Caki2 (cell line): ENCODE measurements at regions not wholly inside any gene's neighbourhood (a gene's known extent, or its start where the extent isn't known, plus 50 kb on each side); places are given as distances from the start of the nearest gene placed in this dataset.

Experiments
- DNase-seq: peaks from one replicate; pipeline ENCODE4 v3.0.0-alpha.2; 2015; ENCODE audit warnings: low read depth
- in situ Hi-C: cut with HindIII; loops from 2 replicates; pipeline ENCODE4 v1.10.0; 2016; ENCODE audit warnings: low sequenced_read_pairs, low pct_unique_long_range_greater_than_20kb, mixed read lengths

DNA sequence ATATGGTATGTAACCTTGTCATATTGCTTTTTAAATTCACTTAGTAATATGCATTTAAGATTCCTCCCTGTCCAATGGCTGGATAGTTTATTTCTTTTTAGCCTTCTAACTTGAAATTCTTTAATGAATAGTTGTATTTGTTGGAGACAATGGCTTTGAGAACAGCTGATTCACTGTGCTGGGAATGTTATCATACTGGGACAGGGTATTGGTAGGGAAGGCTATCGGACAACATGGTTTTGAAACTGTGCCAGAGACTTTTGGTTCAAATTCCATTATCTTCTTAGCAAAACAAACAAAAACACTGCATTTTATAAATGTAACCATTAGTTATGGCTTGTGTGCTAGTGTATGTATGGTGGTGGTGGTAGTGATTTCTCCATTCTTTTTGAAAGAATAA is 517.1 kb upstream of the ANKRD30A start:
- no peak for DNase-seq
- in situ Hi-C loops = no loop called here

GRCh38 chr10:36606234-36606839 is 519.1 kb upstream of the ANKRD30A start:
- DNase-seq = no peak
- in situ Hi-C loops = no loop called here

- DNase-seq = no peak
- in situ Hi-C loops = no loop called here
Observed at GRCh38 chr10:36604316-36604715, 521.1 kb upstream of the ANKRD30A start.

DNA sequence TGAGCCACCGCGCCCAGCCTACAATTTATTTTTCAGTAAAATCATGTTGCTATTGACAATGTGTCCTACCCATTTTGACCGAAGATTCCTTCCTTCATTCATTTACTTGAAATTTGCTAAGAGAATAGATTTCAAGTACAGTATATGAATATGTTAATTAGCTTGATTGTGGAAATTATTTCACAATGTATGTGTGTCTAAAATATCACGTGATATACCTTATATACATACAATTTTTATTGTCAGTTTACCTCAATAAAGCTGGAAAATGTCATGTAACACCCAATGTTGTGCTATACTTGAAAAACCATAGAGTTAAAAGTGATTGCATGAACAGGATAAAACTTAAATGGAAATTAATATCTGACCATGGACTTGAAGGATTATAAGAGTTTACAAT is 521.7 kb upstream of the ANKRD30A start:
- in situ Hi-C loops = no loop called here
- DNase-seq = no peak

GRCh38 chr10:36602374-36602773 is 523.0 kb upstream of the ANKRD30A start:
- in situ Hi-C loops = no loop called here
- no peak for DNase-seq

DNA sequence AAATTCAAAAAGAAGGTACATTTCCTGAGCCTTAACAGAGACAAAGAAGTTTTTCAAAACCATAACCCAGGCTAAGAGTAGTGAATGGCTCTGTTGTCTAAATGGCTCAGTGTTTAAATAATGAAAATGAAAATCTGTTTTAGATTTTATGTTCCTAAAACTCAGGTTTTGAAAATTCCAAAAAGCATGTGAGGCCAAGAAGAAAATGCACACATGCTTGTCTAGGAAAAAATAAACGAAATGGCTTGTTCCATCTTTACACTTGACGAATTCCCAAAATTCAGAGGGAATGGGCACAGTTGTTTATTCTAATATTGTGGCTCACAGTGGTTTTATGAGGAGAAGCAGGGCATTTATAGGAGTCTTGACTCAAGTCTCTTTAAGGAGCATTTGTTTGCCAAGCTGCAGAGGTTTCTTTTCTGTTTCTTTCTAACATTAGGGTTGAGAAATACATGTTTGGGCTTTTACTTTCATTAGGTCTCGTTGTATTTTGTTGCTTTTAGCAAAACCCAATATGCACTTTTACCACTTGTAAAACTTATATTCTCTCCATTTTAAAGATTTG is 527.6 kb upstream of the ANKRD30A start:
- no peak for DNase-seq

GRCh38 chr10:36592964-36593363 is 532.4 kb upstream of the ANKRD30A start:
- no peak for DNase-seq
- in situ Hi-C loops = no loop called here

More for the DNA sequence above, 527.6 kb upstream of the ANKRD30A start:
- in situ Hi-C loops = no loop called here

DNA sequence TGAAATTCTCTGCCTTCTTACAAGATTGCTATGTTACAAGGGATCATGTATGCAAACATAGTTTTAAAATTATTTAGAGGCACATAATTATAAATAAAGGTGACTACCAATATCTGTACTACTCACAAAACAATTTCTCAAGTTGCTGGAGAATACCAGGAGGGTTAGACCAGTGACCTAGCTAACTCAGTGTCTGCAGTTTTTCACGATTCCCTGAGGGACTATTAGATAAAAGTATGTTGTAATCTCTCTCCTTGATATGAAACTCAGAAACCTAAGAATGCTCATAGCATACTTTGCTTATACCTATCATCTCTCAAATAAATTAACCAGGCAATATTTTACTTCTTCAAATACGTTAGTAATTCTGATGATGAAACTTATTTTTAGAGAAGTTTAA is 534.0 kb upstream of the ANKRD30A start:
- DNase-seq = no peak
- in situ Hi-C loops = no loop called here

- no peak for DNase-seq
- in situ Hi-C loops = no loop called here
Observed at GRCh38 chr10:36583690-36584089, 541.7 kb upstream of the ANKRD30A start.

GRCh38 chr10:36581237-36581636 is 544.2 kb upstream of the ANKRD30A start:
- in situ Hi-C loops = no loop called here
- DNase-seq = no peak

GRCh38 chr10:36578306-36578705 is 547.1 kb upstream of the ANKRD30A start:
- in situ Hi-C loops = no loop called here
- DNase-seq = no peak

- no peak for DNase-seq
Observed at GRCh38 chr10:36577126-36577525, 548.3 kb upstream of the ANKRD30A start.

GRCh38 chr10:36574207-36574606 is 551.2 kb upstream of the ANKRD30A start:
- no peak for DNase-seq
- in situ Hi-C loops = no loop called here

More at GRCh38 chr10:36577126-36577525, 548.3 kb upstream of the ANKRD30A start:
- in situ Hi-C loops = no loop called here

DNA sequence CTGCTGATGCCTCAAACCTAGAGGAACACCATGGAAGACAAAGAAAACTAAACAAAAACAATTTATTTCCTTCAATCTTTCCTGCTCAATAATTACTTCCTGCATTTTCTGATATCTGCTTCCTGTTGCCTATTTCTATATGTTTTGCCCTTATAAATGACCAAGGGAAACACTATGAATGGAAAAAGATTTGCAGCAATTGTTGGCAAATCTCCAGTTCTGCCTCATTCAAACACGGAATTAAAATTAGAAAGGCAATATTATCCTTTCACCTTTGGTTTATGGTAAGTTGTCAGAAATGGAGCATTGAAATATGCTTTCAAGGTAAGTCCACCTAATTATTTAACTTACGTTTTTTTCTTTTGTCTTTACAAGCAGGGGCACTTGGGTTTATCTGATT is 552.2 kb upstream of the ANKRD30A start:
- in situ Hi-C loops = no loop called here
- no peak for DNase-seq

- DNase-seq = no peak
- in situ Hi-C loops = no loop called here
Observed at GRCh38 chr10:36564433-36564832, 561.0 kb upstream of the ANKRD30A start.

GRCh38 chr10:36559412-36560400 is 565.7 kb upstream of the ANKRD30A start:
- DNase-seq = no peak
- in situ Hi-C loops = no loop called here

- DNase-seq = no peak
- in situ Hi-C loops = no loop called here
Observed at GRCh38 chr10:36556468-36556867, 568.9 kb upstream of the ANKRD30A start.

DNA sequence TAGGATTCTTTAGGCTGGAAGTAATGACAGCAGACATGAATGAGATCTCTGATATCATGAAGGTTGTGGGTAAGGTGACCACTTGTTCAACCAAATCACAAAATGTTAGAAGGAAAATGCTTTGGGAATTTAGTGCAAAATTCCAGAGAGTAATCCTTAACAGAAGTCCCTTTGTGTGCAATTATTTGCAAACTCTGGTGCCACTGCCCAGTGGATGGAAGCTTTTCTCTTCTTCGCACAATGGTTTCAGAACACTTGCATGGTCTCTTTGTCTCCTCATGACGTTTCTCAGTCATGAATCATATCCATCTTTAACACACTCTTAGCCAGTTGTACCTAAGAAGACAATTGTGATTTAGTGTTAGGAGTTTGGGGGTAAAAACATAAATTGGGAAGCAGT is 570.4 kb upstream of the ANKRD30A start:
- DNase-seq = no peak

DNA sequence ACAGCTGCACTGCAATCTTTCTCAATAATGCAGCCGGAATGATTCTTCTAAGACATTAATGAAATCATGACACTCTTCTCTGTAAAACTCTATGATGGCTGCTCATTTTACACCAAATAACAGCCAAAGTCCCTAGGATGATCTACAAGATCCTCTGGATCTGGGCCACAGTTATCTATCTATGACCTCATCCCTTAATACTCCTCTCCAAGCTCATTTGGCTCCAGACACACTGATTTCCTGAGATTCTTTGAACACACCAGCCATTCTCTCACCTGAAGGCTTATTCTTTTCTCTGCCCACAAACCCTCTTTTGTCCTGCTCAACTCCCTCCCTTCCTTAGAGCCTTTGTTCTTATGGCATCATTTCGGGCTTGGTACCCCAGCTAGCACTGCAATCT is 577.4 kb upstream of the ANKRD30A start:
- DNase-seq = no peak
- in situ Hi-C loops = no loop called here

More for the DNA sequence above, 570.4 kb upstream of the ANKRD30A start:
- in situ Hi-C loops = no loop called here
